Brain microvascular endothelial cell (primary cell): ENCODE measurements at regions not wholly inside any gene's neighbourhood (a gene's known extent, or its start where the extent isn't known, plus 50 kb on each side); places are given as distances from the start of the nearest gene placed in this dataset.

Experiments
- DNase-seq: peaks from one replicate; pipeline ENCODE4 v3.0.0-alpha.2; 2020
- H3K27ac ChIP-seq: fragments of 250-450 bp; sonication (Bioruptor Pico); 2 replicates; pipeline ENCODE4 v1.5.1; 2020; ENCODE audit warnings: mild to moderate bottlenecking, moderate library complexity
- H3K27me3 ChIP-seq: fragments of 250-450 bp; sonication (Bioruptor Pico); replicated peaks from 2 replicates; pipeline ENCODE4 v1.5.1; 2020; ENCODE audit warnings: mild to moderate bottlenecking
- H3K36me3 ChIP-seq: fragments of 250-450 bp; sonication (Bioruptor Pico); replicated peaks from 2 replicates; pipeline ENCODE4 v1.5.1; 2020; ENCODE audit warnings: mild to moderate bottlenecking
- H3K4me3 ChIP-seq: 2 replicates; pipeline ENCODE4 v1.5.1; 2011; ENCODE audit warnings: low read depth, mild to moderate bottlenecking, control low read depth, low read length, moderate library complexity
- in situ Hi-C: cut with HindIII; loops from 2 replicates; pipeline ENCODE4 v1.10.0; 2017; ENCODE audit warnings: low sequenced_read_pairs, low pct_ligation_motif_present
- TF ChIP-seq, protein P1 (sequence below): IDR thresholded peaks from 2 replicates; pipeline ENCODE4 v1.5.1; 2011; ENCODE audit warnings: low read depth, mild to moderate bottlenecking, moderate library complexity, low read length, control low read depth, inconsistent platforms; ENCODE audit errors: missing control alignments

DNA sequence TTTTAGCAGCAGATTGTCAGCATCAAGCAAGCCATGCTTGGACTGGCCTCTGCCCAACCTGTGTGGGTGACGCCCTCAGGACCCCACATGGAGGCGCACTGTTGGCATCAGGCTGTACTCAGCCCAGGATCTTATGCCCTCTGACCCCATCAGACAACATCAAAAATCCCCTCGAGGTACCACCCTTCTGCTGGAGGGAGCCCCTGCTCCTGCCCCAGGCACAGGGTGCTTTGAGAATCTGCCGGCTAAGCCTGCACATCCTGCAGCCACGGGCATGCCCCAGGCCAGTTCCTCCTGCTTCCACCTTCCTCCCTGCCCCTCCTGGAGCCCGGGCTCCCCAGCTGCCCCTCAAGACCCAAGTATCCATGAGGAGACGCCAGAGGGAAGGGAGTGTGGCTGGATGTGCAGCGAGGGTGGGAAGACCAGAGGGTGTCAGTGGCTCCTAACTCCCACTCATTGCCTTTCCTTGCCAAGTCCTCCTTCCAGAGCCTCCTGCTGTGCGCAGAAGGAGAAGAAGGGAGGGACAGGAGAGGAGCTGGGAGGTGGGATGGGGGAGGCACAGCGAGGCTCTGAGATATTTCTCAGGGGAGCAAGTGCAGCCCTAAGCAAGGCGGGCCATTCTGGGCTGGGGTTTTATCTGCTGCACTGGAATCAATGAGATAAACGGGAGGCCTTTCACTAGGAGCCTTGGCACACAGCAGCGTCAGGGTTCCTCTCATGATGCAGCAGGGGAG is 77.4 kb upstream of the CST7 start:
- TF ChIP-seq, protein P1, sequence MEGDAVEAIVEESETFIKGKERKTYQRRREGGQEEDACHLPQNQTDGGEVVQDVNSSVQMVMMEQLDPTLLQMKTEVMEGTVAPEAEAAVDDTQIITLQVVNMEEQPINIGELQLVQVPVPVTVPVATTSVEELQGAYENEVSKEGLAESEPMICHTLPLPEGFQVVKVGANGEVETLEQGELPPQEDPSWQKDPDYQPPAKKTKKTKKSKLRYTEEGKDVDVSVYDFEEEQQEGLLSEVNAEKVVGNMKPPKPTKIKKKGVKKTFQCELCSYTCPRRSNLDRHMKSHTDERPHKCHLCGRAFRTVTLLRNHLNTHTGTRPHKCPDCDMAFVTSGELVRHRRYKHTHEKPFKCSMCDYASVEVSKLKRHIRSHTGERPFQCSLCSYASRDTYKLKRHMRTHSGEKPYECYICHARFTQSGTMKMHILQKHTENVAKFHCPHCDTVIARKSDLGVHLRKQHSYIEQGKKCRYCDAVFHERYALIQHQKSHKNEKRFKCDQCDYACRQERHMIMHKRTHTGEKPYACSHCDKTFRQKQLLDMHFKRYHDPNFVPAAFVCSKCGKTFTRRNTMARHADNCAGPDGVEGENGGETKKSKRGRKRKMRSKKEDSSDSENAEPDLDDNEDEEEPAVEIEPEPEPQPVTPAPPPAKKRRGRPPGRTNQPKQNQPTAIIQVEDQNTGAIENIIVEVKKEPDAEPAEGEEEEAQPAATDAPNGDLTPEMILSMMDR = no peak
- H3K36me3 ChIP-seq = no peaks in the 10 kb centered on the region
- H3K27ac ChIP-seq = no peak overlapping the region
- H3K27me3 ChIP-seq = no peaks in the 10 kb centered on the region
- in situ Hi-C loops = no loop called here
- no peak for DNase-seq
- H3K4me3 ChIP-seq = no peak overlapping the region

DNA sequence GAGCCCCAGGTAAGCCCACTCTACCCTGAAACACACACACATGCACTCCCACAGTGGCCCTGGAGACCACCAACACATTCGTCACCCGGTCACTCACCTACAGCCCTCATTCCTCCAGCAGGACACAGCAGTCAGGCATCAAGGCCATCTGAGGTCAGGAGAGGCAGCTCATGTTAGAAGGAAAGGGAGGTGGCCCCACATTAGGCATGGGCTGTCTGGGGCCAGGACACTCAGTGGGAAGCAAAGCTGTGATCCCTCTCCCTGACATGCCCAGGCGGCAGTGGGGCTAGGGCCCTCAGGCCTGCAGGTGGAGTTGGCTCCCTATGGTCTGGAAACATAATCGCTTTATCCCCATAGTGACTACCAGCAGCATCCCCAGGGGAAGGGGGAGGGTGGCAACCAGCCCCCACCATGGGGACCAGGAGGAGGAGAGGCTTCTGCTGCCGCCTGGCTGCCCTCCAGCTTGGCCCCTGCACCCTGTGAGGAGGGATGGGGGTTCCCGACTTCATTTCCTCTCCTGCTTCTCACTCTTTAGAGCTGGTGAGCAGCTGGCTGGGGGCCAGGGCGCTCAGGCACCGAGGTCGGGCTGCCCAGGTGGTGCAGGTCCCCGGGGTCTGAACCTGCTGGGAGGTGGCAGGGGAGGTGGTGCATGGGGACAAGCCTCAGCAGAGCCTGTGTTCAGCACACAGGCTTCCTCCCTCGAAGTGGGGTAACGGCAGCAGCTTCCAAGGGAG is 76.6 kb upstream of the CST7 start:
- Histone ChIP-seq H3K27me3 (no peaks in the 10 kb centered on the region), H3K36me3 (no peaks in the 10 kb centered on the region), H3K27ac (no peak overlapping the region), H3K4me3 (no peak overlapping the region)
- TF ChIP-seq, protein P1 = no peak
- DNase-seq = no peak
- in situ Hi-C loops = no loop called here

DNA sequence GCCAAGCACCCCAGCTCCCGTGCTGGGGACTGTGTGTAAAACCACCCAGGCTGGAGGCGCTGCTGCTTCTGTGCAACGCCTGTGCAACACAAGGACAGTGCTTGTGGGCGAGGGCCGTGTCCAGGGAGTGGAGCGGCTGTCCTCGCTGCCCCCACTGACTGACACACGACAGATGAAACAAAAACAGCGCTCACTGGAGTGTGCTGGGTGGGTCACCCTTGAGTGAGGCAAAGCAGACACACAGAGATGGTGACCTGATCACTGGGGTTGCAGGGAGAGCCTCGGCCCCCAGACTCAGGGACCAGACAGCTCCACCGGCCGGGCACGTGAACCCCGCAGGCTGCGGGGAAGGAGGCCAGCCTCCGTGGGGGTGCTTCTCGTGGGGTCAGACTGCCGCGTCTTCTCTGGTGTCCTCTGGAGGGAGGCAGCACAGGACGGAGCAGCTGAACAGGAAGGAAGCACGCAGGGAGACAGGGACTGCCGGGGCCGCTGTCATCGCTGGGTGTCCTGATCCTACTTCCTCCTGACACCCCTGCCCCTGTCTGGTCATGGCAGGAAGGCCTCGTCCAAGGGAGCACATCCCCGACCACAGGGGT is 75.9 kb upstream of the CST7 start:
- Histone ChIP-seq H3K4me3 (no peak overlapping the region), H3K36me3 (no peaks in the 10 kb centered on the region), H3K27ac (no peak overlapping the region), H3K27me3 (no peaks in the 10 kb centered on the region)
- TF ChIP-seq, protein P1 = no peak
- no peak for DNase-seq
- in situ Hi-C loops = no loop called here

DNA sequence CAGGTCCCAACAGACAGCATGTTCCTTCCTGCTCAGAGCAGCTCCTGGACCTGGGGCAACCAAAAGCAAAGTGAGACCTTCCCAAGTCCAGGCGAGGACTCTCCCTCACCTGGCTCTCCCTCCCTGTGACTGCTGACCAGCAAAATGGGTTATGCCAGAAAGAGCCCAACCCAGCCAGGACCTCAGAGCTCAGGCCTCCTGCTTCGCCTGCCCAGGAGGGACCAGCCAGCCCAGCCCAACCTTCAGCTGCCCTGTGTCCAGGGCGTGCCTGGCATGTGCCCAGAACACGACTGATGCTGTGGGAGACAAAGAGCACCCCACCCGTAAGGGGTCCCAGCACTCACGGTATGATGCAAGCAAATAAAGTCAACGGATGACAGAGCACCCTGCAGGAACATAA is 74.0 kb upstream of the CST7 start:
- in situ Hi-C loops = no loop called here
- no peak for DNase-seq
- no peak overlapping the region for H3K4me3 ChIP-seq
- TF ChIP-seq, protein P1 = no peak
- H3K27me3 ChIP-seq = no peaks in the 10 kb centered on the region
- no peaks in the 10 kb centered on the region for H3K36me3 ChIP-seq
- no peak overlapping the region for H3K27ac ChIP-seq

DNA sequence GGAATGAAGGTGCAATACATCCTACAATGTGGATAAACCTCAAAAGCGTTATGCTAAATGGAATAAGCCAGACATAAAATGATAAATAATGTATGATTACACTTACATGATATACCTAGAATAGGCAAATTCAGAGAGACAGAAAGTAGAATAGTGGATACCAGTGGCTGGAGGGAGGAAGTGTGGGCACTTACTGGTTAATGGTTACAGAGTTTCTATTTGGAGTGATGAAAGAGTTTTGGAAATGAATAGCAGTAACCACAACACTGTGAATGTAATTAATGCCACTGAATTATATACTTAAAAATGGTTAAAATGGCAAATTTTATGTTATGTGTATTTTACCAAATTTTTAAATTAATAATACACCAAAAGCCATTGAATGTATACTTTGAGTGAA is 71.4 kb upstream of the CST7 start:
- no peak overlapping the region for H3K4me3 ChIP-seq
- H3K27me3 ChIP-seq = no peaks in the 10 kb centered on the region
- in situ Hi-C loops = no loop called here
- H3K27ac ChIP-seq = no peak overlapping the region
- no peak for DNase-seq
- H3K36me3 ChIP-seq = no peaks in the 10 kb centered on the region
- TF ChIP-seq, protein P1 = no peak
